GM21367 (cell line): ENCODE measurements at regions not wholly inside any gene's neighbourhood (a gene's known extent, or its start where the extent isn't known, plus 50 kb on each side); places are given as distances from the start of the nearest gene placed in this dataset.
"Not testable (repeated sequence)": the region's sequence is repeated elsewhere in the genome, so short reads cannot be mapped to it uniquely, and the experiment has no call there.

Experiments used
- ATAC-seq: cut with Tn5 transposase; IDR thresholded peaks from one replicate; pipeline ENCODE4 v1.9.1; 2021; ENCODE audit not compliant: unreplicated experiment

DNA sequence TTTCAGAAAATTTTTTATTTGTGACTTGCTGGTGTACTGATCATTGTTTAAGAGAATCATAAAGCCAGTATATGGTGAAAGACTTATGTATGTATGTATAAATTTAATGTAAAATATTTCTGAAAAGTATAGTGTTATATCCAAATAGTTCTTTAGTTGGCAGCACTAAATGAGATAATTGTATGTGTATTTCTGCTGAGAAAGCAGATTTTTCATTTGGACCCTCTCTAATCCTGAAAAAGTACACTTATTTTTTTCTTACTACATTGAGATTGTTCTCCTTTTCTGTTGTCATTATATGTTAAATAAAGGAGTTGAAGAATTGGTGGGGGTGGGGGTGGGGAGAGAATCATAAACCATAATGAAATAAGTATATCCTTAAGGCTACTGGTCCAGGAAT, 324.9 kb upstream of the SUCLG2 start:
- ATAC-seq: no peak

GRCh38 chr3:67977762-67978161, 323.4 kb upstream of the SUCLG2 start:
- ATAC-seq: no peak

GRCh38 chr3:67976663-67977062, 322.3 kb upstream of the SUCLG2 start:
- no peak for ATAC-seq

DNA sequence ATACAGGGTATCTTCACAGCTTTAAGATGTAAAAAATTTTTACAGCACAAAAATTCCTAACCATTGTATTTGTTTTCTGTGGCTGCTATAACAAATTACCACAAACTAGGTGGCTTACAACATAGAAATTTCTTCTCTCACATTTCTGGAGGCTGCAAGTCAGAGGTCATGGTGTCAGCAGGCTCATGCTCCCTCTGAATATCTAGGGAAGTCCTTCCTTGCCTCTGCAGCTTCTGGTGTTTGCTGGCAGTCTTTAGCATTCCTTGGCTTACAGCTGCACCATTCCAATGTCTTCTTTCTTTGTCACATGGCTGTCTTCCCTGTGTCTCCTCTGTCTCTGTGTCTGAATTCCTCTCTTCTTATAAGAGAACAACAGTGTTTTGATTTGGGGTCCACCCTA, 310.2 kb upstream of the SUCLG2 start:
- ATAC-seq: no peak

DNA sequence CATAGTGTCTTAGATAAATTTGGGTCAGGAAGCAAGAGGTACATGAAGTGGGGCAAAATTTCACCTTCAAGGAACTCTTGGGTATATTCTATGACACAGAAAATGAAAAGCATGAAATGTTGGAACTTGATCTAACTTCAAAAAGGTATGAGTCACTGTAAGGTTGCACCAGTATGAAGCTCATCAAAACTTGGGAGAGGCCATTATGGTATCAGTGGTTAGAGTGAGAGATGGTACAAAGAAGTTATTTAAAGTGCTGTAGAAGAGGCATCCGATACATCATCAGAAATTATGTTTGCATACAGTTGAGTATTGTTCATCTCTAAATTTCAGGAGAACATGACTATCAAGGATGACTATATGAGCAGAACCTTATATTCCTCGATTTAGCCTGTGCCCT, 302.9 kb upstream of the SUCLG2 start:
- no peak for ATAC-seq

GRCh38 chr3:67947808-67948508, 293.5 kb upstream of the SUCLG2 start:
- no peak for ATAC-seq

GRCh38 chr3:67946436-67946835, 292.0 kb upstream of the SUCLG2 start:
- ATAC-seq: no peak

- ATAC-seq: no peak
Observed at GRCh38 chr3:67943546-67943945, 289.1 kb upstream of the SUCLG2 start.

- no peak for ATAC-seq
Observed at GRCh38 chr3:67941433-67942030, 287.1 kb upstream of the SUCLG2 start.

- no peak for ATAC-seq
Observed at GRCh38 chr3:67940210-67940952, 286.0 kb upstream of the SUCLG2 start.

DNA sequence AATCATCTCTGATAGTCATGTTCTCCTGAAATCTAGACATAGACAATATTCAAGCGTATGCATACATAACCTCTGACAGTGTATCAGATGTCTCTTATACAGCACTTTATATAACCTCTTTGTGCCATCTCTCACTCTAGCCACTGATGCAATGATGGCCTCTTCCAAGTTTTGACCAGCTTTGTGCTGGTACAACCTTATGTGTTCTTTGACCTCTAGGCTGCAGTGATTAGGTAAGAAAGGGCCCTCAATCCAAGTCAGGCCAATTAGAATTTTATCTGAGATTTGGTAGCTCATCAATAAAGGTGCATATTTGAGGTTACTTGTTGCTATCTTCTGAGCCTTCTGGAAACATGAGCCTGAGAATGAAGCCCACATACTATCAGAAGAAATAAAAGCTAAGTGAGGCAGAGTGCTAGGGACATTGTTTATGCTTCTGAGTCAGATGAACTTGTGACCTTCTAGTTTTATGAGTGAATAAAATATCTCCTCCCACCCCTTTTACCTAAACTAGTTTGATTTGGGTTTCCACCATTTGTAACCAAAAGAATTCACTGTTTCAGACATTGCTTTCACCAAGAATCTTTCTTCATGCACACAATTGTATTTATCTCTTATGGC, 283.2 kb upstream of the SUCLG2 start:
- no peak for ATAC-seq

- ATAC-seq: not testable (repeated sequence)
Observed at GRCh38 chr3:67930394-67930793, 276.0 kb upstream of the SUCLG2 start.

DNA sequence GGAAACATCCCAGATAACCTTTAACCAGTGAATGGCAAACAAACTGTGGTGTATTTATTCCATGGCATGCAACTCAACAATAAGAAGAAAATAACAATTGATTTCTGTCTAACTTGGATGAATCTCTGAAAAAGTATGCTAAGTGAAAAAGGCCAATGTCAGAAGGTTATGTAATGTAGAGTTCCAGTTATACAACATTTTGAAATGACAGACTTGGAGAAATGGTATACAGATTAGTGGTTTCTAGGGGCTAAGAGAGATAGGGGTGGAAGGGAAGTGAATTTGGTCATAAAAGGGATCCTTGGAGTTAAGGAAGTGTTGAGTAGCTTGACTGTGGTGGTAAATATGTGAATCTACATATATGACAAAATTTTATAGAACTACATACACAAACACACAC, 269.4 kb upstream of the SUCLG2 start:
- ATAC-seq: no peak

GRCh38 chr3:67920969-67921368, 266.6 kb upstream of the SUCLG2 start:
- no peak for ATAC-seq

- no peak for ATAC-seq
Observed at GRCh38 chr3:67920311-67920710, 265.9 kb upstream of the SUCLG2 start.

DNA sequence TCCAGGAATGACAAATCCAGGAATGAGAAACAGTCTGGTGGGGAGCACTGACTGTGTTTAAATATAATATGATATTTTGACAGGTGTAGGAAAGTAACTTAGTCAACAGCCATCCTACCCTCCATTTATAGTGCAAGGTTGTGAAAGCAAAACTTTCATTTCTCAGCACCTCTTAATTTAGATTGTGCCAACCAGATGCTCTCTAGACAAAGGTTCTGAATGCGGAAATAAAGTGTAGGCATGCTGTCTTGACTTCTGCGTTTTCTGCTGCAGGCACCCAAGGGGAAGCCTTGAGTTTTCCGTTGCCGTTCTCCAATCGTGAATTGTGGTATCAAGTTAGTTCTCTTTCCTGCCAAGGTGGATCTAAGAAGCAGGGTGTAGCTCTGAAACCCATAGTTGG, 261.9 kb upstream of the SUCLG2 start:
- ATAC-seq: no peak

DNA sequence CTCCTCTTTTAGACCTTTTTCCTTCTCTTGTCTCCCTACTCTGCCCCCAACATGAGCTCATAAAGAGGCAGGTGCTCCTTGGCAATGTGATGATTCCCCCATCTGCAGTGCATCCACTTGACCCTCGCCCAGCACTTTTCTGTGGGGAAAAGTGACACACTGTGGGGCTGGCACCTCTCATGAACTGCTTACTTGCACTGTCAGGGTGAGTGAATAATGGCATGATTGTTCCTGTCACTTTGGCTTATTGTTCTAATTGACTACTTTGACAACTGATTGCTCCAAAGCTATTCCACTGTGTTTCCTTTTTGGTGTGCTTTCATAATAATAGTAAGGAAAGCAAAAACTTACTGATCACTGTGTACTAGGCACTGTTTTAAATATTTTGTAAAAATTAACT, 253.3 kb upstream of the SUCLG2 start:
- ATAC-seq: no peak

DNA sequence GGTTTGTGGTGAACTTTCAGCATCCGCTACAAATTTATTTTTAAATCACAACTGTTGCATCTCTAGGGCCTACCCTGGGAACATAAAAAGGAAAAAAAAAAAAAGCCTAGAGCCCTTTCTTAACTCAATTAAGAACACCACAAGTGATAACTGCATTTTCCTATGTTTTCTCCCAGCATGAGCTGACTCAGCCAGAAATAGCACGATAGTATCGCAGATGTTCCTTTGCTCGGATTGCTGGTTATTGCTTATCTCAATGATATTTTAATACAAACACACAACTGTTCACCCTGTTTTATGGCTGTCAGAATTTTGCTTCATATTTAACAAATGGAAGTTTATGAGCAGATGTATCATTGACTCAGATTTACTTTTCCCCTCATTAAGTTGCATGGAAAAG, 251.8 kb upstream of the SUCLG2 start:
- ATAC-seq: no peak

DNA sequence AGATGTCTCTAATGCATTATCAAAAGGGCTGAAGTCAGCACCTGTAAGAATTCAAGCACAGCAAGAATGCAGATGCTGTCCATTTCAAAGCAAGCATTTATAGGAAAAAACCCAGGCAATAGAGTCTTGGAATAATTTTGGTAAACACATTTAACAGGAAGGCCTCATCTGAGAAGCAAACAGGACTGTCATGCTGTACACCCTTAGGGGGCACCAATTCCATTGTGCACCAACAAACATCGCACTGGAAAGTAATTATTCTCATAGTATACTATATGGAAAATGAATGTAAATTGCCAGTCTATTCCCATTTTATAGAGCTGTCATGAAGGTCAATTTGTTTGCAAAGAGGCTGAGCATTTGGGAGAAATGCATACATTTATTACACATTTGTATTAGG, 247.3 kb upstream of the SUCLG2 start:
- ATAC-seq: no peak

GRCh38 chr3:67898916-67899315, 244.5 kb upstream of the SUCLG2 start:
- no peak for ATAC-seq

- ATAC-seq: no peak
Observed at GRCh38 chr3:67897351-67898336, 243.2 kb upstream of the SUCLG2 start.
